Breast epithelium (tissue), 4 donors: ENCODE measurements at regions not wholly inside any gene's neighbourhood (a gene's known extent, or its start where the extent isn't known, plus 50 kb on each side); places are given as distances from the start of the nearest gene placed in this dataset.
"Not testable (repeated sequence)": the region's sequence is repeated elsewhere in the genome, so short reads cannot be mapped to it uniquely, and the experiment has no call there.

Experiments used
- DNase-seq, 2 donors: peaks; one replicate each; pipeline ENCODE4 v3.0.0-alpha.2; 2019; ENCODE audit warnings: low spot score in 2 of 2
- H3K27ac ChIP-seq, 2 donors: fragments of 200-600 bp; sonication (generic) in 1 of 2; one replicate each; pipeline ENCODE4 v1.5.1; 2016 to 2019; ENCODE audit warnings: mild to moderate bottlenecking in 1 of 2
- H3K27me3 ChIP-seq, 2 donors: fragments of 200-600 bp; sonication (generic) in 1 of 2; one replicate each; pipeline versions ENCODE4 v1.5.1 to v1.6.0; 2017 to 2019; ENCODE audit warnings: control low read depth in 1 of 2, mild to moderate bottlenecking in 1 of 2
- H3K36me3 ChIP-seq: fragments of 200-600 bp; one replicate; pipeline ENCODE4 v1.5.1; 2019
- H3K4me1 ChIP-seq, 2 donors: fragments of 200-600 bp; sonication (generic); one replicate each; pipeline ENCODE4 v1.5.1; 2016 to 2019; ENCODE audit warnings: control low read depth in 1 of 2
- H3K4me3 ChIP-seq, 3 donors: fragments of 200-600 bp; sonication (generic); 1 replicate in 2 of 3; 2 replicates in 1 of 3; pipeline ENCODE4 v1.5.1; 2016 to 2019; ENCODE audit warnings: mild to moderate bottlenecking in 3 of 3, moderate library complexity in 2 of 3
- H3K9me3 ChIP-seq, 2 donors: fragments of 200-600 bp; sonication (generic) in 1 of 2; one replicate each; pipeline ENCODE4 v1.5.1; 2016 to 2019; ENCODE audit warnings: control low read depth in 1 of 2
- intact Hi-C: fragments of 100-400 bp; cut with DNase I; formaldehyde crosslinking; loops from one replicate; pipeline ENCODE4 v1.15.1; 2023; ENCODE audit warnings: low total_unique reads

- intact Hi-C loops, H3K4me3 ChIP-seq, H3K27me3 ChIP-seq, H3K9me3 ChIP-seq, H3K27ac ChIP-seq, DNase-seq, H3K4me1 ChIP-seq, H3K36me3 ChIP-seq: not testable (repeated sequence)
These were observed 2724.1 kb upstream of the TPTE start for GRCh38 chr21:7797328-7797727.

- intact Hi-C loops, H3K4me1 ChIP-seq, H3K4me3 ChIP-seq, H3K27ac ChIP-seq, H3K36me3 ChIP-seq, H3K27me3 ChIP-seq, DNase-seq, H3K9me3 ChIP-seq: not testable (repeated sequence)
These were observed 2722.9 kb upstream of the TPTE start for GRCh38 chr21:7798446-7798845.

DNA sequence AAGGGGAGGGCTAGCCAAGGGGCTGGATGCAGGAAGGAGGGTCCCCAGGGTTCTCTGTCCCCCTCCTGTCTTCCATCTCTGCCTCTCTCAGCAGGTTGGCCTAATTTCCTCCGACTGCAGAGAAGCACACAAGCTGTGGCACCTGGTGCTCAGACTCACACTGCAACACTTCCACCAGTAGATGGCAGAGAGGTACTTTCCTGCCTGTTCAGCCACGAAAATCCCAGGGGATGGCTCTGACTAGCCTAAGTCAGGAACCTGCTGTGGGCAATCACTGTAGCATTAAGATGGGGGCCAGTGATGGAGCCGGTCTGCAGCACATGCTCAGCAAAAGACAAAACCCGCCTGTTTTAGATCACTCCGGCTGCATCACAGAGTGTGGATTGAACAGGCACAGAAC lies 2721.7 kb upstream of the TPTE start:
- H3K27ac ChIP-seq, H3K4me1 ChIP-seq, intact Hi-C loops, H3K27me3 ChIP-seq, H3K4me3 ChIP-seq, H3K36me3 ChIP-seq, DNase-seq, H3K9me3 ChIP-seq: not testable (repeated sequence)

DNA sequence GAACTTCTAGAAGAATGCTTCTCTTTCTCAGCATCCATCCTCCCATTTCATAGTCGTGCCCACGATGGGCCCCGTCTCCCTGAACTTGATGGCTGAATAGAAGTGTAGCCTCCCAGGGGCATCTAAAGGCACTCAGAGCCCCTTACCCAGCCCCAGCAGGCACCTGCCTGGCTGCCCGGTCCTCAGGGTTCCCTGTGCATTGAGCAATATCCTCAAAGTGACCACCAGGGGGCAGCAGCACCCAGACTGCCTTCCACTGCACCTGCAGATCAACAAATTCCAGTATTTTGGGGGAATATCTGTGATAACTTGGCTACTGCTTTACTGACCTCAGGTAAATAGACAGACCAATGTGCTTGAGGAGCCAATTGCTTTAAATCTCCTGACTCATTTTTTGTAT lies 2707.9 kb upstream of the TPTE start:
- H3K4me1 ChIP-seq, intact Hi-C loops, H3K9me3 ChIP-seq: not testable (repeated sequence)

GRCh38 chr21:7817013-7817412 lies 2704.4 kb upstream of the TPTE start:
- intact Hi-C loops, H3K36me3 ChIP-seq: not testable (repeated sequence)

More for the DNA sequence above, 2707.9 kb upstream of the TPTE start:
- not testable (repeated sequence) for H3K4me3 ChIP-seq, DNase-seq, H3K27ac ChIP-seq, H3K27me3 ChIP-seq, H3K36me3 ChIP-seq

GRCh38 chr21:7819301-7819700 lies 2702.1 kb upstream of the TPTE start:
- H3K4me3 ChIP-seq, H3K9me3 ChIP-seq, intact Hi-C loops, H3K4me1 ChIP-seq, H3K36me3 ChIP-seq, DNase-seq, H3K27me3 ChIP-seq, H3K27ac ChIP-seq: not testable (repeated sequence)

More at GRCh38 chr21:7817013-7817412, 2704.4 kb upstream of the TPTE start:
- not testable (repeated sequence) for H3K27me3 ChIP-seq, H3K4me3 ChIP-seq, DNase-seq, H3K27ac ChIP-seq, H3K9me3 ChIP-seq, H3K4me1 ChIP-seq

GRCh38 chr21:7825627-7826026 lies 2695.8 kb upstream of the TPTE start:
- H3K27ac ChIP-seq, H3K36me3 ChIP-seq, intact Hi-C loops, H3K4me3 ChIP-seq, DNase-seq, H3K9me3 ChIP-seq, H3K4me1 ChIP-seq, H3K27me3 ChIP-seq: not testable (repeated sequence)

DNA sequence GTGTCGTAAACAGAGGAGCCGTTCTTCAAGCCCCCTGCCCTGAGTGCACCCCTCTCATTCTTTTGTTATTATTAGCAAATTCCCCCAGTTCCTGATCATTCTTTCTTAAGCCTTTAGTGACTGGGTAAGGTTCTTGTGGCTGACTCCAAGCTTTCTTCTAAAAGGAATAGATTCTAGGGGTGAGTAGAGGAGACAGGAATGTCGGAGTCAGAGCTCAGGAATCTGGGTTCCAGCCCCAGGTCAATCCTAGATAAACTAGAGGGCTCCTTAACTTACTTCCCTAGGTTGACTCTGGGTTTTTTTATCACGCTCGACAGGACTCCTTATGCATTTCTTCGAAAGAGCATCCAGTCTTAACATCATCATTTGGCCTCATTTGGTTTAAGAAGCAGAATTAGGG lies 2695.2 kb upstream of the TPTE start:
- H3K4me1 ChIP-seq, DNase-seq, H3K27ac ChIP-seq, H3K4me3 ChIP-seq, intact Hi-C loops, H3K36me3 ChIP-seq, H3K27me3 ChIP-seq, H3K9me3 ChIP-seq: not testable (repeated sequence)

DNA sequence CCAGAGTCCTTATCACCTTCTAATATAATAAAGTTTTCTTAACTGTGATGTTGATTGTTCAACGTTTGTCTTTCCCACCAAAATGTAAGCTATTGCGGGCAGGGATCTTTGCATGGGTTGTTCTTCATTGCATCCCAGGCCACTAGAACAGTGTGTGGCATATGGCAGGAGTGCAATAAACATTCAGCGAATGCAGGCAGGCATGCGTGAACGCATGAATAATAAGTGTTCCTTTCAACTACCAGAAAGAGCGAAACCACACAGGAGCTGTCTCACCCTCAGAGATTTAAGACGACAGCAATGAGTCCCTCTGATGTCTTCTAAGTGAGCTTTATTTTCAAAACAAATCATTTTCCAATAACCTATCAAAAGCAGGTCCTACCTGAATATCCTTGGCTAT lies 2693.1 kb upstream of the TPTE start:
- H3K4me3 ChIP-seq, H3K9me3 ChIP-seq, H3K27me3 ChIP-seq, intact Hi-C loops, H3K4me1 ChIP-seq, H3K36me3 ChIP-seq, H3K27ac ChIP-seq, DNase-seq: not testable (repeated sequence)

DNA sequence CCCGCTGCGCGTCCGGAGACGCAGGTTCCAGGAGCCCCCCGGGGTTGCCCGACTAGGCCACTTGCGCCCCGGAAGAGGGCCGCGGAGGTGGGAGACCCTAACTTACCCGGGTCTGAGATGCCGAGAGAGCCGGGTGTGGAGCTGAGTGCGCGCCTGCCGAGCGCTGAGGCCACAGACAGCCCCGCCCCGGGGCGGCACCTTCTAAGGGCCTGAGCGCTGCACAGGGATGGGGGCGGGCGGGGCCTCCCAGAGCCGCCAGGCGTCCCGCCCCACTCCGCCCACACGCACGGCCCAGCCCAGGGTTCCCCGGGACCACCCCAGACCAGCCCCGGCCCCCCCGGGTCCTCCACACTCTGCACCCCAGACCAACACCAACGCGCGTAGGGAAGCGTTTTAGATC lies 2692.0 kb upstream of the TPTE start:
- intact Hi-C loops, result not testable (repeated sequence)

GRCh38 chr21:7837315-7837714 lies 2684.1 kb upstream of the TPTE start:
- H3K27me3 ChIP-seq, intact Hi-C loops, DNase-seq, H3K27ac ChIP-seq, H3K36me3 ChIP-seq, H3K4me3 ChIP-seq, H3K4me1 ChIP-seq, H3K9me3 ChIP-seq: not testable (repeated sequence)

More for the DNA sequence above, 2692.0 kb upstream of the TPTE start:
- not testable (repeated sequence) for H3K9me3 ChIP-seq, H3K27ac ChIP-seq, DNase-seq, H3K36me3 ChIP-seq, H3K4me1 ChIP-seq, H3K4me3 ChIP-seq, H3K27me3 ChIP-seq

DNA sequence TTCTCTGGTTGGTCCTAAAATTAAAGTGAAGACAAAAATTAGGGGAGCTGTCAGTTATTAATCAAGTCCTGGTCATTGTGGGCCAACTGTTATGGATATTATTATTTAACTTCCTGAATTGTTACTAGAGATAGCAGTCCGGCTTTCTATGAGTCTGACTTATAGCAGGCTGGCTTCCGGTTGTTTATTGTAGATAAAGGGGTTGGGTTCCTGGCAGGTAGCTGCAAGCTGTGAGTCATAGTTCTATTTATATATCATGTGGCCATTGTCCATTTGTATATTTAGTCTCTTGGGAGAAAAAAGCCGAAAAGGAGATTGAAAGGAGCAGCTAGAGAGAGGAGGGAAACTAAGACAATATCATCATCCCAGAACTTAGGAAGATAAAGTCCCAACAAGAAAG lies 2668.0 kb upstream of the TPTE start:
- H3K9me3 ChIP-seq, H3K27me3 ChIP-seq, DNase-seq, H3K27ac ChIP-seq, H3K4me1 ChIP-seq, intact Hi-C loops, H3K36me3 ChIP-seq, H3K4me3 ChIP-seq: not testable (repeated sequence)

DNA sequence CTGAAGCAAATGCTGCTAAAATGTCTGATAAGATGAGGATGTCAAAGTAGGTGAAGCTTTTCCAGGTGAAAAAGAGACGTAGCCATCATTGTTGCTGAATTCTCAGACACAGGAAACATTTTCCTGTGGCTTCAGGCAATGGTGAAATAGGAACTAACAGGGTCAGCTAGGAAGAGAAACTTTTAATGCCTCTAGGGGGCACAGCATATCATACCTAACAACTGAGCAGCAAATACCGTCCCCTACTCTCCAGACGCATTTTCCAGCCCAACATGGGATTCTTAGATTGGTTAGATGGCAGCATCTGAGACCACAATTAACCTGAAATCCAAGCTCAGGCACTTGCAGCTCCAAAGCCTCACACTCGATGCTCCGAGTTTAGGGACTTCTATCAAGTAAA lies 2667.5 kb upstream of the TPTE start:
- DNase-seq, H3K36me3 ChIP-seq, H3K27ac ChIP-seq, H3K4me3 ChIP-seq, H3K4me1 ChIP-seq, H3K27me3 ChIP-seq, intact Hi-C loops, H3K9me3 ChIP-seq: not testable (repeated sequence)
